Esophagus muscularis mucosa (tissue), 4 donors: ENCODE measurements at regions not wholly inside any gene's neighbourhood (a gene's known extent, or its start where the extent isn't known, plus 50 kb on each side); places are given as distances from the start of the nearest gene placed in this dataset.

Experiments
- EP300 ChIP-seq: sonication (generic); formaldehyde crosslinking; IDR thresholded peaks from one replicate; pipeline ENCODE4 v1.6.1; 2017; ENCODE audit warnings: antibody characterized with exemption
- POLR2A ChIP-seq: fragments of 450-650 bp; IDR thresholded peaks from one replicate; pipeline ENCODE4 v1.6.1; 2017; ENCODE audit warnings: antibody characterized with exemption, moderate library complexity, mild to moderate bottlenecking, low read depth
- TF ChIP-seq, protein P1 (sequence below), 3 experiments: fragments of 200-600 bp in 2 of 3; fragments of 450-650 bp in 1 of 3; sonication (generic) in 2 of 3; IDR thresholded peaks; one replicate each; pipeline ENCODE4 v1.5.1; 2017 to 2019; ENCODE audit warnings: antibody characterized with exemption in 3 of 3, mild to moderate bottlenecking in 2 of 3, moderate library complexity in 1 of 3

DNA sequence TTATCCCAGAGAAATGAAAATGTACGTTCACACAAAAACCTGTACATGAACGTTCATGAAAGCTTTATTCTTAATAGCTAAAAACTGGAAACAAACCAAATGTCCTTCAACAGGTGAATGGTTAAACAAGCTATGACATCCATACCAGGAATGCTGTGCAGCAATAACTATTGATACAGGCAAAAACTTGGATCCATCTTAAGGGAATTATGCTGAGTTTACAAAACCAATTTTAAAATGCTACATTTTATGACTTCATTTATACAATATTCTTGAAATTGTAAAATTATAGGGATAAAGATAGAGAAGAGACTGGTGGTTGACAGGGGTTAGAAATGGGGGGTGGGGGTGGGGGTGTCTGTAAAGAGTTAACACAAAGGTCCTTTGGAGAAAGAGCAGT lies 280.3 kb downstream of the TGFB2 start:
- no peak for TF ChIP-seq POLR2A
- TF ChIP-seq, protein P1, sequence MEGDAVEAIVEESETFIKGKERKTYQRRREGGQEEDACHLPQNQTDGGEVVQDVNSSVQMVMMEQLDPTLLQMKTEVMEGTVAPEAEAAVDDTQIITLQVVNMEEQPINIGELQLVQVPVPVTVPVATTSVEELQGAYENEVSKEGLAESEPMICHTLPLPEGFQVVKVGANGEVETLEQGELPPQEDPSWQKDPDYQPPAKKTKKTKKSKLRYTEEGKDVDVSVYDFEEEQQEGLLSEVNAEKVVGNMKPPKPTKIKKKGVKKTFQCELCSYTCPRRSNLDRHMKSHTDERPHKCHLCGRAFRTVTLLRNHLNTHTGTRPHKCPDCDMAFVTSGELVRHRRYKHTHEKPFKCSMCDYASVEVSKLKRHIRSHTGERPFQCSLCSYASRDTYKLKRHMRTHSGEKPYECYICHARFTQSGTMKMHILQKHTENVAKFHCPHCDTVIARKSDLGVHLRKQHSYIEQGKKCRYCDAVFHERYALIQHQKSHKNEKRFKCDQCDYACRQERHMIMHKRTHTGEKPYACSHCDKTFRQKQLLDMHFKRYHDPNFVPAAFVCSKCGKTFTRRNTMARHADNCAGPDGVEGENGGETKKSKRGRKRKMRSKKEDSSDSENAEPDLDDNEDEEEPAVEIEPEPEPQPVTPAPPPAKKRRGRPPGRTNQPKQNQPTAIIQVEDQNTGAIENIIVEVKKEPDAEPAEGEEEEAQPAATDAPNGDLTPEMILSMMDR (IDR thresholded peaks at IDR 0.05): no peak
- no peak for TF ChIP-seq EP300
